MCF 10A (cell line): ENCODE measurements at regions not wholly inside any gene's neighbourhood (a gene's known extent, or its start where the extent isn't known, plus 50 kb on each side); places are given as distances from the start of the nearest gene placed in this dataset.
A peak's percentile ranks its signal among the peaks of the same experiment; 100 is the strongest.

ENCODE experiments used
- BruUV-seq: library from RNA; stranded (reverse); fragments of 400-500 nt; replicated peaks from 2 replicates; lab custom pipeline; 2021; lab: Mats Ljungman, UMichigan
- CTCF ChIA-PET: fragments of 300-600 bp; sonication (Branson Sonifier 250); formaldehyde crosslinking; extraction: SDS; loops from one replicate; lab custom pipeline; 2021; ENCODE audit warnings: antibody characterized with exemption, inconsistent platforms; lab: Yijun Ruan, JAX
- POLR2A ChIA-PET: fragments of 300-600, 350-650 bp; sonication (Branson Sonifier 250); formaldehyde crosslinking; extraction: SDS; loops from one replicate; lab custom pipeline; 2020; ENCODE audit warnings: antibody characterized with exemption, inconsistent platforms; lab: Yijun Ruan, JAX
- DNase-seq: peaks from one replicate; pipeline ENCODE4 v3.0.0-alpha.2; 2018; ENCODE audit not compliant: unreplicated experiment
- H3K27ac Mint-ChIP-seq: one replicate; pipeline ENCODE4 v1.8.0; 2022; ENCODE audit warnings: mild to moderate bottlenecking, low read depth, mixed read lengths; ENCODE audit not compliant: unreplicated experiment
- H3K27me3 Mint-ChIP-seq: one replicate; pipeline ENCODE4 v1.8.0; 2022; ENCODE audit warnings: mixed read lengths; ENCODE audit not compliant: insufficient read depth, unreplicated experiment
- H3K36me3 Mint-ChIP-seq: one replicate; pipeline ENCODE4 v1.8.0; 2022; ENCODE audit warnings: mild to moderate bottlenecking, moderate library complexity, mixed read lengths; ENCODE audit not compliant: insufficient read depth, unreplicated experiment
- H3K4me1 Mint-ChIP-seq: one replicate; pipeline ENCODE4 v1.8.0; 2022; ENCODE audit warnings: mixed read lengths; ENCODE audit not compliant: insufficient read depth, unreplicated experiment
- H3K4me3 Mint-ChIP-seq: one replicate; pipeline ENCODE4 v1.8.0; 2022; ENCODE audit warnings: mild to moderate bottlenecking, moderate library complexity, mixed read lengths; ENCODE audit not compliant: unreplicated experiment
- H3K9me3 Mint-ChIP-seq: one replicate; pipeline ENCODE4 v1.8.0; 2022; ENCODE audit warnings: mixed read lengths; ENCODE audit not compliant: unreplicated experiment
- CTCF ChIP-seq: fragments of 200-600 bp; IDR thresholded peaks from one replicate; pipeline ENCODE4 v1.8.0; 2022; ENCODE audit warnings: antibody characterized with exemption, mild to moderate bottlenecking; ENCODE audit not compliant: unreplicated experiment
- intact Hi-C: fragments of 100-400 bp; cut with micrococcal nuclease; formaldehyde crosslinking; loops from 2 replicates; pipeline ENCODE4 v1.14.1; 2022

DNA sequence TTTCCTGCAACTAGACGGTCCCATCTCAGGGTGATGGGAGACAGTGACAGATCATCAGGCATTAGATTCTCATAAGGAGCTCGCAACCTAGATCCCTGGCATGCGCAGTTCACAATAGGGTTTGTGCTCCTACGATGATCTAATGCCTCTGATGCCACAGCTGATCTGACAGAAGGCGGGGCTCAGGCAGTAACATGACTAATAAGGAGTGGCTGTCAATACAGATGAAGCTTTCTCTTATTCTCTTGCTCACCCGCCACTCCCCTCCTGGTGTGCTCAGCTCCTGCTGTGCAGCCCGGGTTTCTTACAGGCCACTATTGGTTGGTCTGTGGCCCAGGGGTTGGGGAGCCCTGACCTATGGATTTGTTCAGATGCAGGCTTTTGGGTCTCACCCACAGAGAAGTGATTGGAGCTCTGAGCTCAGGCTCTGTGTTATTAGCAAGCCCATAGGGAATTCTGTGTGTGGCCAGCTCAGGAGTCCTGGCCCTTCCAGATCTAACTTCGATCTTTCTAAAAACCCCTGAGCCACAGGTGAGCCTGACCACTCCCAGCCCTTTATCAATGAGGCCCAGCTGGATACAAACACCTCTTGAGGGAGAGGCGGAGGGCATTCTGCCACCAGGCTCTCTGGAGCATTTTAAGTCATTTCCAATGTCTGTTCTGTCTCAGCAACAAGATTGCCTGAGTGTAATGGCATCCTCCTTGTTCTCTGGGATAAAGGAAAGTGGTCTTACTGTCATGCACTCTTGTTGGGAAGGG lies 351.8 kb downstream of the BUD13 start:
- H3K27me3 Mint-ChIP-seq, result no peaks in the 10 kb centered on the region
- no TSS peak for BruUV-seq
- no peak overlapping the region for H3K27ac Mint-ChIP-seq
- no peak for TF ChIP-seq CTCF
- ChIA-PET CTCF (no interaction called here), POLR2A (interaction anchor here (0.5 to 0.7 kb wide), 3 partner anchors 10 to 988 kb away, joined by 3 read pairs; no protein-coding TSS in a partner anchor)
- intact Hi-C loops, result no loop called here
- peaks cover 4% of the 10 kb centered on the region for H3K4me1 Mint-ChIP-seq
- H3K4me3 Mint-ChIP-seq, result no peak overlapping the region
- no peaks in the 10 kb centered on the region for H3K9me3 Mint-ChIP-seq
- DNase-seq, result peak; percentile 35
- H3K36me3 Mint-ChIP-seq, result no peaks in the 10 kb centered on the region

DNA sequence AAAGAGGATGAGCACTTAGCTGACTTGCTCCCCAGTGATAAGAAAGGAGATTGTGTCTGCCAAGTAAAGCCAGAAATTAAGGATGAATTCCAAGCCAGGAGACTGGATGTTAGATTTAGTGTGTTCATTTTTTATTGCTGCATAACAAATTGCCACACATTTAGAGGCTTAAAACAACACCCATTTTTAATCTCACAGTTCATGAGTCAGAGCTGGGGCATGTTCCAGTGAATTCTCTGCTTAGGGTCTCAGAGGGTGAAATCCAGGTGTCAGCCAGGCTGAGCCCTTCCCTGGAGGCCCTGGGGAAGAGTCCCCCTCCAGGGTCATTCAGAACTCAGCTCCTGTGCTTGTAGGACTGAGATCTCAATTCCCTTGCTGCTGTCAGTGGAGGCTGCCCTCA lies 352.8 kb downstream of the BUD13 start:
- peak; percentile 1 for DNase-seq
- intact Hi-C loops, result no loop called here
- H3K4me1 Mint-ChIP-seq, result peaks cover 4% of the 10 kb centered on the region

GRCh38 chr11:116418388-116419041 lies 354.3 kb downstream of the BUD13 start:
- peaks cover 4% of the 10 kb centered on the region for H3K4me1 Mint-ChIP-seq
- H3K4me3 Mint-ChIP-seq, result no peak overlapping the region
- no peaks in the 10 kb centered on the region for H3K36me3 Mint-ChIP-seq
- POLR2A ChIA-PET, result no interaction called here
- DNase-seq, result no peak
- no peaks in the 10 kb centered on the region for H3K9me3 Mint-ChIP-seq
- intact Hi-C loops, result no loop called here
- CTCF ChIA-PET, result interaction anchor here (0.6 kb wide), 2 partner anchors 8 to 316 kb away, joined by 3 to 5 read pairs; no protein-coding TSS in a partner anchor
- BruUV-seq, result no TSS peak
- no peak for TF ChIP-seq CTCF
- H3K27ac Mint-ChIP-seq, result no peak overlapping the region
- H3K27me3 Mint-ChIP-seq, result no peaks in the 10 kb centered on the region

More for the DNA sequence above, 352.8 kb downstream of the BUD13 start:
- ChIA-PET POLR2A (interaction anchor here (0.5 kb wide), 1 partner anchor 318 kb away, joined by 3 read pairs; no protein-coding TSS in a partner anchor), CTCF (no interaction called here)
- no peak for TF ChIP-seq CTCF
- no peak overlapping the region for H3K4me3 Mint-ChIP-seq
- no TSS peak for BruUV-seq
- no peaks in the 10 kb centered on the region for H3K9me3 Mint-ChIP-seq
- H3K27me3 Mint-ChIP-seq, result no peaks in the 10 kb centered on the region
- no peak overlapping the region for H3K27ac Mint-ChIP-seq
- H3K36me3 Mint-ChIP-seq, result no peaks in the 10 kb centered on the region

GRCh38 chr11:116416852-116417251 lies 355.9 kb downstream of the BUD13 start:
- TF ChIP-seq CTCF, result no peak
- no peak for DNase-seq
- Mint-ChIP-seq H3K4me3 (no peak overlapping the region), H3K36me3 (no peaks in the 10 kb centered on the region), H3K4me1 (peaks cover 4% of the 10 kb centered on the region), H3K27ac (no peak overlapping the region), H3K9me3 (no peaks in the 10 kb centered on the region), H3K27me3 (no peaks in the 10 kb centered on the region)
- ChIA-PET POLR2A (no interaction called here), CTCF (no interaction called here)
- no TSS peak for BruUV-seq
- intact Hi-C loops, result no loop called here
